ENCODE measurements at regions not wholly inside any gene's neighbourhood (a gene's known extent, or its start where the extent isn't known, plus 50 kb on each side); places are given as distances from the start of the nearest gene placed in this dataset.

GRCh38 chr15:94677202-94677790, 445.9 kb downstream of the MCTP2 start:
- DNase-seq: no peak

GRCh38 chr15:94682171-94682570, 450.8 kb downstream of the MCTP2 start:
- no peak for DNase-seq

- no peak for DNase-seq
Observed at GRCh38 chr15:94683902-94684301, 452.5 kb downstream of the MCTP2 start.

GRCh38 chr15:94691169-94691568, 459.8 kb downstream of the MCTP2 start:
- DNase-seq: no peak

GRCh38 chr15:94692710-94693109, 461.3 kb downstream of the MCTP2 start:
- no peak for DNase-seq

- DNase-seq: no peak
Observed at GRCh38 chr15:94700211-94700610, 468.9 kb downstream of the MCTP2 start.

- no peak for DNase-seq
Observed at GRCh38 chr15:94701281-94701985, 470.1 kb downstream of the MCTP2 start.

DNA sequence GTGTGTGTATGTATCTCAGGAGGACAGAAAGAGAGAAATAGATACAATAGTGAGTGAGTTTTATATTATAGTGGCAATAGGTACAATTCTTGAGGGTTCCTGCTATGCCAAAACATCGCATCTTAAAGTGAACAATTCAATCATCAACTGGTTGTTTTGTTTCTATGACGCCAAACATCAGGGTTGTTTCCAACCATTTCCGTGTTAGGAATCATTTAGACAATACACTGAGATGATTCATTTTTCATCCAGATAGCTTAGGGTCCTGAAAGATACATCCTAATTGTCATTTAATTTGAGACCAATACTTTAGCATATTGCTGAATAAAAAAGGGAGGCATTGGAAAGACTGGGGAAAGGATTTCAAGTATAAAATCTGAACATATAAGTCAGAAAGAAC, 472.2 kb downstream of the MCTP2 start:
- no peak for DNase-seq

- no peak for DNase-seq
Observed at GRCh38 chr15:94704421-94704820, 473.1 kb downstream of the MCTP2 start.

DNA sequence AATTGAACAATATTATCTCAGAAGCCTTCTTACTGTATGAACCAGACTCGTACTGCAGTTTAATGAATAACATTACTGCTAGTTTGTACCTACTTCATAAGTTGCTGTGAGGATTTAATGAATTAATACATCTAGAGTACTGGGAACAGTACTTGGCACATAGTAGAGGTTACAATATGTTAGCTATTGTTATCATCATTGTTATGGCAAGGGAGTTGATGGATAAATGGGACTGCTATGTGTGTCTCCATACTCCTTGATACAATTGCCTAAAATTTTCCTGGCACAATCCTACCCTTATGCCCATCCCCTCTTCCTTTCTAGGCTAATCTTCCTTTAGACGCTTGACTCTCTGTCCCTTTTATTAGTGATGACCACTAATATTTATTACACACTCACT, 473.6 kb downstream of the MCTP2 start:
- DNase-seq: no peak

DNA sequence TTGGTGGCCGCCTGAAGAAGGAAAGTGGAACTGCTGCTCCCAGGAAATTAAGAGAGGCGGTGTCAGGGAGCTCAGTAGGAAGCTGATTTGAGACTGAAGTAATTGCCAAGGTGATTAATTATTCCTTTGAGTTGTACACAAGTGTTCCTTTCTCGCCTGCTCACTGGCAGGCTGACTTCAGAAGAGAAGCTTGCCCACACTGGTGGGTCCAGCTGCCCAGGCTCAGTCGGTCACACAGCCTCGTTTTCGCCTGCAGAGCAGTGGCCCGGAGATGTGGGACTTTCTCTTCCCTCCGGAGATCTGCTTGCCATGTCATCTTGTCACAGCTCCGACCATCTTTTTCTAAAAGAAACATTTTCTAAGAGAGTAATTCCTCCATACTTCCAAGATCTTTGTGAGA, 478.0 kb downstream of the MCTP2 start:
- DNase-seq: peak in 1 of 56 donors; percentile 3

DNA sequence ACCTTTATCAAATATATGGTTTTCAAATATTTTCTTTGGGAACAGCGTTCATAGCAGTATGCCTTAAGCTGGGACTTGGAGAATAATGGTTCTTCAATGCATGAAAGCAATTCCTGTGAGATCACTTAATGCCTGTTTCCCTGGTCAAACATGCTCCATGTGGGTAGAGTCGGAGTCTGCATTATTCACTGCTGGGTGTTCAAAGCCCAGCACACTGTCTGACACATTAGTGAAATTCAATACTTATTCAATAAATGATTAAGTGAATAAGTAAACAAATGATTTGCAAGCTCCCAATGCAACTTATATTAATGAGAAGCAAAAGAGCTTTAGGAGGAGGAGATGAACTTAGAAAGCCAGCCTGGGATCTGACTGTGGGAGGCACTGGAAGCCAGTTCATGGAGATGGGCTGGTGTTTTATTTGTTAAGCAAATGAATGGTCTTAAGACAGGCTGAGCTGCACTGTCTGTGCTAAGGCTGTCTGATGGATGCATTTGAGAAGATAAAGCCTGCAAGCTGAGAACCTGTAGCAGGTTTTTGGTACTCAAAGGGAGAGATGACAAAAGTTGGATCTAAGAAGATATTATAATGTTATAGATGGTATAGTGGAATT, 490.8 kb downstream of the MCTP2 start:
- DNase-seq: no peak

GRCh38 chr15:94723801-94724200, 492.4 kb downstream of the MCTP2 start:
- DNase-seq: no peak

DNA sequence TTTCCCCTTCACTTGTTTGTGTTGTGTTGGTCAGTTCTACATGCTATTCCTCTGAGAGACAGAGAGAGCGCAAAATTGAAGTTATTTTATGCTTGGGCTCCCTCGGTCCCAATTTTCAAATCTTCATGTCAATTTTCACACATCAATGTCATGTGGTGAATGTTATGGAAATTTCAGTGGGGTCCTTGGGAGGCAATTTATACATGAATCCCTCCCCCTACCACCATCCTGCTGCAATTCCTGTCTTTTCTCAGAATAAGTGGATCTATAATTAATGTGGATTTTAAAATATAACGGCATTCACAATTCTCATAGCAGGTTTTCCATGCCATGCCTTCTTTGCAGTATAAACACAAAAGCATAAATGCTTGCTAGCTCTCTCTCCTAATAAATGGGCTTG, 499.9 kb downstream of the MCTP2 start:
- no peak for DNase-seq

GRCh38 chr15:94734460-94734859, 503.1 kb downstream of the MCTP2 start:
- no peak for DNase-seq

DNA sequence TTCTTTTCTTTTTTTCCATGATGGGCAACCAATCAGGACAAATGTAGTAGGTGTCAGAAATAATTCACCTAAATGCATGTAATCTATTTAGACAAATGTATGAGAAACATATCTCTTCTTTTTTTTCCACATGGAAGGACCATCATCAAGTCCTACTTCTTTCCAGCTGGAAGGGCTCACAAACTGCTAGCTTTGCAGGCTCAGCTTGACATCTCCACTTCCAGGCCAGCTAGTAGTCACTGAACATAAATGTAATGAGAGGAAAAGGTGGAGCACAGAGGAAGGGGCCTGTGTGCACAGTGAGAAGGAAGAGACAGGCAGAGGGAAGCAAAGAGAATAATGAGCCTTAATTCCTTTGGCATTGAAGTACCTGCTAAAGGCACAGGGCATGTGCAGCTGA, 504.9 kb downstream of the MCTP2 start:
- DNase-seq: no peak

- no peak for DNase-seq
Observed at GRCh38 chr15:94739639-94740038, 508.3 kb downstream of the MCTP2 start.

DNA sequence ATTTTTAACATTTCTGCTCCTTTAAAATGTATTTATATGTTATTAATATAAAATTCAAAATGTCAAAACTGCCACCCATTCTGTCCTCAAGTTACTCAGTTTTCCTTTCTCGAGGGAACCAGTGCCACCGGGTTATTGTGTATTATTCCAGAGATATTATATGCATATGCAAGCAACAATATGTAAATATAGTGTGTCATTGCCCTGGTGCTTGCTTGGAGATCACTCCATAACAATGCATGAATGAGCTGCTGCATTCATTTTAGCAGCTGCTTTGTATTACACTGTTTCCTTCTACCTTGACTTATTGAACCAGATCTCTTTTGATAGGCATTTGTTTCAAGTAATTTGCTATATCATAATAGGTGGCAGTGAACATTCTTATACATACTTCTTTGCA, 509.1 kb downstream of the MCTP2 start:
- DNase-seq: no peak

GRCh38 chr15:94743668-94744067, 512.3 kb downstream of the MCTP2 start:
- no peak for DNase-seq

- DNase-seq: no peak
Observed at GRCh38 chr15:94744080-94744793, 512.9 kb downstream of the MCTP2 start.

DNA sequence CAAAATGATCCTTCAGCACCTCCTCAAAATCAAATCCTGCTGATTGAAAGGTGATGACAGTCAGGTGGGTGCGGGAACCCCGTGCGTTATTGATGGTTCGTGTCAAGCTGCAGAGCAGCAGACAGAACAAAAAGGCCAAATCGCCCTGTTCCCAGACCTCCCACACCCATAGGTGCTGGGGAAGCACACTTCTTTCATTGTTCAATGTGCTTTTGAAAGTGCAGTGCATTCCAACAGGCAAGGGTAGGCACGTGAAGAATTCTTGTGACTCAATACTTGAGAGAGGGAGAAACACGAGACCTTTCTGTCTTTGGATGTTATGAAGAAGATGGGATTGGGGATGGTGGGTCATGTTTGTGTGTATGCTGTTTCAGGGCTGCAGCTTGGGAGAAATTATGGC, 514.0 kb downstream of the MCTP2 start:
- DNase-seq: no peak

GRCh38 chr15:94747510-94747909, 516.1 kb downstream of the MCTP2 start:
- no peak for DNase-seq
